Astrocyte (in vitro differentiated cells and primary cell): ENCODE measurements at regions not wholly inside any gene's neighbourhood (a gene's known extent, or its start where the extent isn't known, plus 50 kb on each side); places are given as distances from the start of the nearest gene placed in this dataset.

Experiments used
- DNase-seq: peaks from one replicate; pipeline ENCODE4 v3.0.0-alpha.2; 2010; ENCODE audit warnings: low read depth
- FAIRE-seq: peaks from 2 replicates; lab custom pipeline; 2011; peaks lifted over from hg19 to GRCh38; lab: Jason Lieb, UNC
- H2AFZ ChIP-seq: 2 replicates; pipeline ENCODE4 v1.6.0; 2012; ENCODE audit warnings: low read depth, low read length, inconsistent platforms
- H3K27ac ChIP-seq: 2 replicates; pipeline ENCODE4 v1.5.1; 2011; ENCODE audit warnings: low read depth, low read length, inconsistent platforms
- H3K27me3 ChIP-seq: 2 replicates; pipeline ENCODE4 v1.6.0; 2011; ENCODE audit warnings: low read length, inconsistent platforms; ENCODE audit not compliant: insufficient read depth
- H3K36me3 ChIP-seq: 2 replicates; pipeline ENCODE4 v1.5.1; 2011; ENCODE audit warnings: low read length, inconsistent platforms; ENCODE audit not compliant: insufficient read depth
- H3K4me1 ChIP-seq: 2 replicates; pipeline ENCODE4 v1.5.1; 2011; ENCODE audit warnings: low read length, inconsistent platforms; ENCODE audit not compliant: insufficient read depth
- H3K4me2 ChIP-seq: 2 replicates; pipeline ENCODE4 v1.6.0; 2012; ENCODE audit warnings: low read length, inconsistent platforms
- H3K4me3 ChIP-seq: 2 replicates; pipeline ENCODE4 v1.5.1; 2011; ENCODE audit warnings: low read depth, mild to moderate bottlenecking, low read length, inconsistent platforms; ENCODE audit not compliant: insufficient read depth
- H3K79me2 ChIP-seq: 2 replicates; pipeline ENCODE4 v1.6.0; 2012; ENCODE audit warnings: mild to moderate bottlenecking, low read length, inconsistent platforms; ENCODE audit not compliant: insufficient read depth
- H3K9ac ChIP-seq: 2 replicates; pipeline ENCODE4 v1.6.0; 2012; ENCODE audit warnings: mild to moderate bottlenecking, low read length, inconsistent platforms
- H3K9me3 ChIP-seq: 2 replicates; pipeline ENCODE4 v1.5.1; 2012; ENCODE audit warnings: low read depth, mild to moderate bottlenecking, low read length, inconsistent platforms; ENCODE audit not compliant: insufficient read depth
- H4K20me1 ChIP-seq: 2 replicates; pipeline ENCODE4 v1.6.0; 2012; ENCODE audit warnings: low read length, inconsistent platforms; ENCODE audit not compliant: insufficient read depth
- H3K27ac Mint-ChIP-seq: one replicate; pipeline ENCODE4 v1.8.0; 2021; ENCODE audit warnings: mild to moderate bottlenecking, mixed read lengths; ENCODE audit not compliant: unreplicated experiment
- H3K27me3 Mint-ChIP-seq: one replicate; pipeline ENCODE4 v1.8.0; 2021; ENCODE audit warnings: low read depth, mixed read lengths; ENCODE audit not compliant: unreplicated experiment
- H3K36me3 Mint-ChIP-seq: one replicate; pipeline ENCODE4 v1.8.0; 2021; ENCODE audit warnings: low read depth, mixed read lengths; ENCODE audit not compliant: unreplicated experiment
- H3K4me1 Mint-ChIP-seq: one replicate; pipeline ENCODE4 v1.8.0; 2021; ENCODE audit warnings: low read depth, mixed read lengths; ENCODE audit not compliant: unreplicated experiment
- H3K4me3 Mint-ChIP-seq: one replicate; pipeline ENCODE4 v1.8.0; 2021; ENCODE audit warnings: mild to moderate bottlenecking, moderate library complexity, mixed read lengths; ENCODE audit not compliant: unreplicated experiment
- H3K9me3 Mint-ChIP-seq: one replicate; pipeline ENCODE4 v1.8.0; 2021; ENCODE audit warnings: mild to moderate bottlenecking, mixed read lengths; ENCODE audit not compliant: unreplicated experiment
- CTCF ChIP-seq: IDR thresholded peaks from 2 replicates; pipeline ENCODE4 v1.5.1; 2011; ENCODE audit warnings: low read depth, mild to moderate bottlenecking, inconsistent platforms, low read length, moderate library complexity; ENCODE audit not compliant: insufficient read depth
- EZH2 ChIP-seq: IDR thresholded peaks from 2 replicates; pipeline ENCODE4 v1.6.1; 2012; ENCODE audit warnings: mild to moderate bottlenecking, low read length, inconsistent platforms; ENCODE audit not compliant: insufficient read depth

GRCh38 chr4:10875144-10875799 lies 190.7 kb upstream of the CLNK start:
- H4K20me1 ChIP-seq, result no peaks in the 10 kb centered on the region
- no peaks in the 10 kb centered on the region for H3K36me3 ChIP-seq
- no peaks in the 10 kb centered on the region for H3K36me3 Mint-ChIP-seq
- H3K27me3 ChIP-seq, result no peaks in the 10 kb centered on the region
- H3K4me3 ChIP-seq, result no peak overlapping the region
- FAIRE-seq (no peak), DNase-seq (no peak)
- no peak overlapping the region for H3K27ac ChIP-seq
- H3K4me1 Mint-ChIP-seq, result peaks cover 15% of the 10 kb centered on the region
- H3K4me3 Mint-ChIP-seq, result no peak overlapping the region
- no peaks in the 10 kb centered on the region for H3K27me3 Mint-ChIP-seq
- H3K9me3 Mint-ChIP-seq, result no peaks in the 10 kb centered on the region
- H3K4me2 ChIP-seq, result no peak overlapping the region
- H3K4me1 ChIP-seq, result peaks cover 3% of the 10 kb centered on the region
- no peak overlapping the region for H3K9ac ChIP-seq
- H3K9me3 ChIP-seq, result no peaks in the 10 kb centered on the region
- no peaks in the 10 kb centered on the region for H3K79me2 ChIP-seq
- H2AFZ ChIP-seq, result no peak overlapping the region
- H3K27ac Mint-ChIP-seq, result no peak overlapping the region
- no peak for TF ChIP-seq EZH2
- TF ChIP-seq CTCF, result no peak

GRCh38 chr4:10873809-10874208 lies 189.2 kb upstream of the CLNK start:
- TF ChIP-seq EZH2 (no peak), CTCF (no peak)
- Histone ChIP-seq H3K9ac (no peak overlapping the region), H3K9me3 (no peaks in the 10 kb centered on the region), H3K4me1 (no peaks in the 10 kb centered on the region), H3K36me3 (no peaks in the 10 kb centered on the region), H3K27ac (no peak overlapping the region), H4K20me1 (no peaks in the 10 kb centered on the region), H3K4me2 (no peak overlapping the region), H2AFZ (no peak overlapping the region), H3K79me2 (no peaks in the 10 kb centered on the region), H3K27me3 (no peaks in the 10 kb centered on the region), H3K4me3 (no peak overlapping the region)
- Mint-ChIP-seq H3K27ac (no peak overlapping the region), H3K9me3 (no peaks in the 10 kb centered on the region), H3K36me3 (no peaks in the 10 kb centered on the region), H3K4me1 (peaks cover 4% of the 10 kb centered on the region), H3K27me3 (no peaks in the 10 kb centered on the region), H3K4me3 (no peak overlapping the region)
- DNase-seq, result no peak
- no peak for FAIRE-seq

- H3K4me1 ChIP-seq, result no peaks in the 10 kb centered on the region
- Mint-ChIP-seq H3K9me3 (no peaks in the 10 kb centered on the region), H3K27ac (no peak overlapping the region), H3K4me3 (no peak overlapping the region), H3K36me3 (no peaks in the 10 kb centered on the region), H3K4me1 (peaks cover 4% of the 10 kb centered on the region), H3K27me3 (no peaks in the 10 kb centered on the region)
- no peaks in the 10 kb centered on the region for H3K79me2 ChIP-seq
- H3K36me3 ChIP-seq, result no peaks in the 10 kb centered on the region
- H3K9ac ChIP-seq, result no peak overlapping the region
- H3K4me3 ChIP-seq, result no peak overlapping the region
- no peak overlapping the region for H2AFZ ChIP-seq
- H3K27ac ChIP-seq, result no peak overlapping the region
- H3K9me3 ChIP-seq, result no peaks in the 10 kb centered on the region
- no peak overlapping the region for H3K4me2 ChIP-seq
- no peaks in the 10 kb centered on the region for H3K27me3 ChIP-seq
- H4K20me1 ChIP-seq, result no peaks in the 10 kb centered on the region
- peak; percentile 45 for DNase-seq
- no peak for FAIRE-seq
- TF ChIP-seq EZH2, result no peak
- no peak for TF ChIP-seq CTCF
Observed at GRCh38 chr4:10872833-10873517, 188.4 kb upstream of the CLNK start.
